OCI-LY1 (cell line): ENCODE measurements at regions not wholly inside any gene's neighbourhood (a gene's known extent, or its start where the extent isn't known, plus 50 kb on each side); places are given as distances from the start of the nearest gene placed in this dataset.

ENCODE experiments used
- EZH2 ChIP-seq: fragments of 200-600 bp; sonication (generic), shearing (Covaris generic); IDR thresholded peaks from 2 replicates; pipeline ENCODE4 v1.8.0; 2017; ENCODE audit warnings: borderline replicate concordance, mixed run types, mild to moderate bottlenecking, antibody characterized with exemption, low read length, moderate library complexity, mixed read lengths
- TF ChIP-seq, protein P1 (sequence below): fragments of 200-600 bp; sonication (generic), shearing (Covaris generic); IDR thresholded peaks from 2 replicates; pipeline ENCODE4 v1.5.1; 2017; ENCODE audit warnings: mild to moderate bottlenecking, antibody characterized with exemption, low read length, moderate library complexity, mixed read lengths

DNA sequence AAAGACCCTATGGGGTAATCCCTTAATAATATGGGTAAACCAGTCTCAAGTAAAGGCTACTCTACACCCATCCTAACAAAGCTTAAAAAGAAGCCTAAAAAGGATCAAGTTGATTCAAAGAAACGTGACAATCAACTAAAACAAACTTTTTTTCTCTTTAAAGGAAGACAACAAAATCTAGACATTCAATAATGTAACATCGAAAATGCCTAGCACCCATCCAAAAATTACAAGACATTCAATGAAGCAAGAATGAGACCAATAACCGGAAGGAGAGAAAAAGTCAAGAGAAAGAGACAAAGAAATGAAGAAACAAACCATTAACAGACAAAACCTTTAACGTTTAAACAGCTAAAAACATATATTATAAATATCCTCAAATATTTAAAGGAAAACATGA is 143.8 kb upstream of the VASH1 start:
- TF ChIP-seq, protein P1, sequence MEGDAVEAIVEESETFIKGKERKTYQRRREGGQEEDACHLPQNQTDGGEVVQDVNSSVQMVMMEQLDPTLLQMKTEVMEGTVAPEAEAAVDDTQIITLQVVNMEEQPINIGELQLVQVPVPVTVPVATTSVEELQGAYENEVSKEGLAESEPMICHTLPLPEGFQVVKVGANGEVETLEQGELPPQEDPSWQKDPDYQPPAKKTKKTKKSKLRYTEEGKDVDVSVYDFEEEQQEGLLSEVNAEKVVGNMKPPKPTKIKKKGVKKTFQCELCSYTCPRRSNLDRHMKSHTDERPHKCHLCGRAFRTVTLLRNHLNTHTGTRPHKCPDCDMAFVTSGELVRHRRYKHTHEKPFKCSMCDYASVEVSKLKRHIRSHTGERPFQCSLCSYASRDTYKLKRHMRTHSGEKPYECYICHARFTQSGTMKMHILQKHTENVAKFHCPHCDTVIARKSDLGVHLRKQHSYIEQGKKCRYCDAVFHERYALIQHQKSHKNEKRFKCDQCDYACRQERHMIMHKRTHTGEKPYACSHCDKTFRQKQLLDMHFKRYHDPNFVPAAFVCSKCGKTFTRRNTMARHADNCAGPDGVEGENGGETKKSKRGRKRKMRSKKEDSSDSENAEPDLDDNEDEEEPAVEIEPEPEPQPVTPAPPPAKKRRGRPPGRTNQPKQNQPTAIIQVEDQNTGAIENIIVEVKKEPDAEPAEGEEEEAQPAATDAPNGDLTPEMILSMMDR, result no peak
- no peak for TF ChIP-seq EZH2
